HG03575 (cell line): ENCODE measurements at regions not wholly inside any gene's neighbourhood (a gene's known extent, or its start where the extent isn't known, plus 50 kb on each side); places are given as distances from the start of the nearest gene placed in this dataset.

Experiments
- ATAC-seq: cut with Tn5 transposase; IDR thresholded peaks from one replicate; pipeline ENCODE4 v1.9.1; 2021; ENCODE audit not compliant: unreplicated experiment, insufficient number of reproducible peaks, low FRiP score; ENCODE audit errors: extremely low read depth

GRCh38 chr4:24476282-24476681 is 108.1 kb downstream of the DHX15 start:
- ATAC-seq, result no peak

- no peak for ATAC-seq
These were observed 108.6 kb downstream of the DHX15 start for GRCh38 chr4:24475756-24476155.

- ATAC-seq, result no peak
These were observed 111.0 kb downstream of the DHX15 start for GRCh38 chr4:24473309-24473721.

GRCh38 chr4:24472514-24473308 is 111.6 kb downstream of the DHX15 start:
- no peak for ATAC-seq

GRCh38 chr4:24472161-24472510 is 112.2 kb downstream of the DHX15 start:
- no peak for ATAC-seq

GRCh38 chr4:24471486-24472160 is 112.7 kb downstream of the DHX15 start:
- ATAC-seq, result no peak

- ATAC-seq, result no peak
These were observed 113.5 kb downstream of the DHX15 start for GRCh38 chr4:24470666-24471485.

- no peak for ATAC-seq
These were observed 116.3 kb downstream of the DHX15 start for GRCh38 chr4:24468071-24468470.

GRCh38 chr4:24464566-24464965 is 119.8 kb downstream of the DHX15 start:
- no peak for ATAC-seq

- ATAC-seq, result no peak
These were observed 127.9 kb downstream of the DHX15 start for GRCh38 chr4:24456431-24456830.

- no peak for ATAC-seq
These were observed 130.4 kb downstream of the DHX15 start for GRCh38 chr4:24453951-24454350.

GRCh38 chr4:24451870-24452269 is 132.5 kb downstream of the DHX15 start:
- no peak for ATAC-seq

GRCh38 chr4:24443200-24443599 is 141.2 kb downstream of the DHX15 start:
- no peak for ATAC-seq

- no peak for ATAC-seq
These were observed 143.6 kb downstream of the DHX15 start for GRCh38 chr4:24440765-24441164.

- ATAC-seq, result no peak
These were observed 150.1 kb downstream of the DHX15 start for GRCh38 chr4:24434241-24434640.

- no peak for ATAC-seq
These were observed 150.7 kb downstream of the DHX15 start for GRCh38 chr4:24433515-24434214.

GRCh38 chr4:24428850-24429249 is 155.5 kb downstream of the DHX15 start:
- ATAC-seq, result no peak

- ATAC-seq, result no peak
These were observed 157.8 kb downstream of the DHX15 start for GRCh38 chr4:24426557-24426956.

- ATAC-seq, result no peak
These were observed 158.5 kb downstream of the DHX15 start for GRCh38 chr4:24425863-24426262.
